Liver (tissue), 8 donors: ENCODE measurements at regions not wholly inside any gene's neighbourhood (a gene's known extent, or its start where the extent isn't known, plus 50 kb on each side); places are given as distances from the start of the nearest gene placed in this dataset.

Experiments
- DNase-seq: peaks from one replicate; pipeline ENCODE4 v3.0.0-alpha.2; 2017; ENCODE audit warnings: low spot score
- H3K27ac ChIP-seq, 2 donors: one replicate each; pipeline ENCODE4 v1.7.0; 2013; ENCODE audit warnings: inconsistent platforms in 2 of 2, low read length in 2 of 2, control low read depth in 1 of 2, low read depth in 1 of 2, mild to moderate bottlenecking in 1 of 2
- H3K27me3 ChIP-seq, 4 donors: one replicate each; pipeline versions ENCODE4 v1.6.1 to v1.7.0; 2013; ENCODE audit warnings: low read length in 3 of 4, inconsistent platforms in 1 of 4, mild to moderate bottlenecking in 1 of 4, moderate library complexity in 1 of 4; ENCODE audit not compliant: control insufficient read depth in 4 of 4, insufficient read depth in 4 of 4
- H3K36me3 ChIP-seq, 4 donors: one replicate each; pipeline versions ENCODE4 v1.6.1 to v1.7.0; 2013; ENCODE audit warnings: low read length in 3 of 4, mild to moderate bottlenecking in 3 of 4, low read depth in 1 of 4, moderate library complexity in 1 of 4; ENCODE audit not compliant: control insufficient read depth in 4 of 4, insufficient read depth in 3 of 4
- H3K4me1 ChIP-seq, 4 donors: one replicate each; pipeline versions ENCODE4 v1.6.1 to v1.7.0; 2013; ENCODE audit warnings: low read length in 3 of 4, mild to moderate bottlenecking in 3 of 4, moderate library complexity in 1 of 4; ENCODE audit not compliant: control insufficient read depth in 4 of 4, insufficient read depth in 4 of 4
- H3K4me3 ChIP-seq, 3 donors: one replicate each; pipeline versions ENCODE4 v1.6.1 to v1.7.0; 2013; ENCODE audit warnings: low read length in 3 of 3, control low read depth in 1 of 3, low read depth in 1 of 3, mild to moderate bottlenecking in 1 of 3
- H3K9ac ChIP-seq, 2 donors: one replicate each; pipeline ENCODE4 v1.7.0; 2013; ENCODE audit warnings: low read length in 2 of 2, mild to moderate bottlenecking in 2 of 2, moderate library complexity in 2 of 2, control low read depth in 1 of 2, low read depth in 1 of 2
- H3K9me3 ChIP-seq, 4 donors: one replicate each; pipeline versions ENCODE4 v1.6.1 to v1.7.0; 2013; ENCODE audit warnings: low read length in 3 of 4; ENCODE audit not compliant: control insufficient read depth in 4 of 4
- ATF3 ChIP-seq: IDR thresholded peaks from 2 replicates; pipeline ENCODE4 v1.6.1; 2016; ENCODE audit warnings: antibody characterized with exemption
- EGR1 ChIP-seq, 2 donors: IDR thresholded peaks; 2 replicates each; pipeline ENCODE4 v1.6.1; 2016 to 2018; ENCODE audit warnings: antibody characterized with exemption in 2 of 2, low read depth in 2 of 2
- FOXA1 ChIP-seq: IDR thresholded peaks from 2 replicates; pipeline ENCODE4 v1.6.1; 2016; ENCODE audit warnings: antibody characterized with exemption
- FOXA2 ChIP-seq: IDR thresholded peaks from 2 replicates; pipeline ENCODE4 v1.6.1; 2016; ENCODE audit warnings: antibody characterized with exemption
- GABPA ChIP-seq, 2 donors: IDR thresholded peaks in 1 of 2; conservative IDR thresholded peaks in 1 of 2; 2 replicates each; pipeline ENCODE4 v1.6.1; 2016; ENCODE audit warnings: antibody characterized with exemption in 2 of 2, mild to moderate bottlenecking in 1 of 2, moderate library complexity in 1 of 2
- HNF4A ChIP-seq, 2 donors: conservative IDR thresholded peaks; 2 replicates each; pipeline ENCODE4 v1.6.1; 2016; ENCODE audit warnings: antibody characterized with exemption in 2 of 2, mild to moderate bottlenecking in 2 of 2
- HNF4G ChIP-seq: IDR thresholded peaks from 2 replicates; pipeline ENCODE4 v1.6.1; 2016; ENCODE audit warnings: antibody characterized with exemption
- JUND ChIP-seq, 2 donors: IDR thresholded peaks; 2 replicates each; pipeline ENCODE4 v1.6.1; 2016; ENCODE audit warnings: antibody characterized with exemption in 2 of 2
- MAX ChIP-seq: IDR thresholded peaks from 2 replicates; pipeline ENCODE4 v1.6.1; 2016; ENCODE audit warnings: antibody characterized with exemption
- NR2F2 ChIP-seq: IDR thresholded peaks from 2 replicates; pipeline ENCODE4 v1.6.1; 2016; ENCODE audit warnings: antibody characterized with exemption
- RAD21 ChIP-seq, 2 donors: IDR thresholded peaks; 2 replicates each; pipeline ENCODE4 v1.6.1; 2016; ENCODE audit warnings: antibody characterized with exemption in 2 of 2, mild to moderate bottlenecking in 2 of 2
- REST ChIP-seq: IDR thresholded peaks from 2 replicates; pipeline ENCODE4 v1.6.1; 2016; ENCODE audit warnings: antibody characterized with exemption, mild to moderate bottlenecking
- SP1 ChIP-seq: IDR thresholded peaks from 2 replicates; pipeline ENCODE4 v1.6.1; 2018; ENCODE audit warnings: antibody characterized with exemption, mild to moderate bottlenecking
- TAF1 ChIP-seq: conservative IDR thresholded peaks from 2 replicates; pipeline ENCODE4 v1.6.1; 2016; ENCODE audit warnings: antibody characterized with exemption, mild to moderate bottlenecking
- YY1 ChIP-seq: IDR thresholded peaks from 2 replicates; pipeline ENCODE4 v1.6.1; 2016; ENCODE audit warnings: antibody characterized with exemption, mild to moderate bottlenecking
- WGBS: extraction: QIAGEN DNeasy Blood & Tissue Kit; methylation state at CpG from one replicate; pipeline ENCODE4 v1.1.7; 2013; 5-methylcytosine and 5-hydroxymethylcytosine counted together
- TF ChIP-seq, protein P1 (sequence below): fragments of 150-350 bp; IDR thresholded peaks from 2 replicates; pipeline ENCODE4 v1.5.1; 2017; ENCODE audit warnings: improper control_type of control experiment, low read depth, low read length; ENCODE audit not compliant: missing input control
- TF ChIP-seq, protein P2 (sequence below): IDR thresholded peaks from 2 replicates; pipeline ENCODE4 v1.6.1; 2016; ENCODE audit warnings: antibody characterized with exemption
- donor health status: healthy.
- donor health status: healthy.
- donor health status: healthy.
- donor health status: healthy.
- donor health status: healthy.

GRCh38 chr11:23097891-23098290 is 237.6 kb upstream of the CCDC179 start:
- no peaks in the 10 kb centered on the region for H3K27me3 ChIP-seq
- no peaks in the 10 kb centered on the region for H3K36me3 ChIP-seq
- no peak for DNase-seq
- no peak overlapping the region for H3K27ac ChIP-seq
- 59% methylated on average over 4 of the region's 4 CpGs for WGBS
- H3K9me3 ChIP-seq = no peaks in the 10 kb centered on the region
- no peak overlapping the region for H3K9ac ChIP-seq
- TF ChIP-seq GABPA (IDR thresholded peaks at IDR 0.05 in 1 of 2, conservative IDR thresholded peaks at IDR 0.05 in 1 of 2) (no peak), MAX (no peak), JUND (IDR thresholded peaks at IDR 0.05) (no peak), HNF4A (conservative IDR thresholded peaks at IDR 0.05) (no peak), SP1 (no peak), YY1 (no peak), ATF3 (no peak), EGR1 (IDR thresholded peaks at IDR 0.05; ENCODE audit: low read depth in 2 of 2) (no peak)
- TF ChIP-seq, protein P1, sequence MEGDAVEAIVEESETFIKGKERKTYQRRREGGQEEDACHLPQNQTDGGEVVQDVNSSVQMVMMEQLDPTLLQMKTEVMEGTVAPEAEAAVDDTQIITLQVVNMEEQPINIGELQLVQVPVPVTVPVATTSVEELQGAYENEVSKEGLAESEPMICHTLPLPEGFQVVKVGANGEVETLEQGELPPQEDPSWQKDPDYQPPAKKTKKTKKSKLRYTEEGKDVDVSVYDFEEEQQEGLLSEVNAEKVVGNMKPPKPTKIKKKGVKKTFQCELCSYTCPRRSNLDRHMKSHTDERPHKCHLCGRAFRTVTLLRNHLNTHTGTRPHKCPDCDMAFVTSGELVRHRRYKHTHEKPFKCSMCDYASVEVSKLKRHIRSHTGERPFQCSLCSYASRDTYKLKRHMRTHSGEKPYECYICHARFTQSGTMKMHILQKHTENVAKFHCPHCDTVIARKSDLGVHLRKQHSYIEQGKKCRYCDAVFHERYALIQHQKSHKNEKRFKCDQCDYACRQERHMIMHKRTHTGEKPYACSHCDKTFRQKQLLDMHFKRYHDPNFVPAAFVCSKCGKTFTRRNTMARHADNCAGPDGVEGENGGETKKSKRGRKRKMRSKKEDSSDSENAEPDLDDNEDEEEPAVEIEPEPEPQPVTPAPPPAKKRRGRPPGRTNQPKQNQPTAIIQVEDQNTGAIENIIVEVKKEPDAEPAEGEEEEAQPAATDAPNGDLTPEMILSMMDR = no peak
- no peak overlapping the region for H3K4me3 ChIP-seq
- no peaks in the 10 kb centered on the region for H3K4me1 ChIP-seq

- no peaks in the 10 kb centered on the region for H3K36me3 ChIP-seq
- no peaks in the 10 kb centered on the region for H3K9me3 ChIP-seq
- H3K4me3 ChIP-seq = no peak overlapping the region
- no peak overlapping the region for H3K27ac ChIP-seq
- no peaks in the 10 kb centered on the region for H3K4me1 ChIP-seq
- no peak for DNase-seq
- WGBS = 94% methylated on average over 1 of the region's 1 CpG
- no peak overlapping the region for H3K9ac ChIP-seq
- H3K27me3 ChIP-seq = no peaks in the 10 kb centered on the region
- no peak for TF ChIP-seq REST
Measured at GRCh38 chr11:23099256-23099655, 239.0 kb upstream of the CCDC179 start.

DNA sequence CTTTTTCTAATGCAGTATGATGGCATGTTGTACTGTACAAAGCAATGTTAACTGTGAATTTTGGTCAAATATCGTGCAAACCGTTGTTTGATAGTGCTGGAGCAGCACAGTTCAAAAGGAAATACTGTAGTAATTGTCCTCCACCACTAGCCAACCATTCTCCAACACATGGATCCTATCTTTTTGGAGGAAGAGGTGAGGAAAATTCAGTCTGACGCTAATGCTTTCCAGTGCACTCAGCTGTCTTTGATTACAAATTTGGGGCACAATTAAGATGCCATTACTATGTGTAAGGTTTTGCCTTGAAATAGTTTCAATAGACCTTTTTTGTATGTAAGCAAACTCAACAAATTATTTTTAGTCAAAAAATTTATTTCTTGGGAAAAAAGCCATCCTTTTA is 240.5 kb upstream of the CCDC179 start:
- H3K27me3 ChIP-seq = no peaks in the 10 kb centered on the region
- 94% methylated on average over 3 of the region's 3 CpGs for WGBS
- no peak overlapping the region for H3K4me3 ChIP-seq
- H3K36me3 ChIP-seq = no peaks in the 10 kb centered on the region
- H3K4me1 ChIP-seq = no peaks in the 10 kb centered on the region
- DNase-seq = no peak
- H3K9me3 ChIP-seq = no peaks in the 10 kb centered on the region
- no peak overlapping the region for H3K27ac ChIP-seq
- H3K9ac ChIP-seq = no peak overlapping the region
- TF ChIP-seq RAD21 (IDR thresholded peaks at IDR 0.05) = no peak
- TF ChIP-seq HNF4A (conservative IDR thresholded peaks at IDR 0.05) = no peak
- no peak for TF ChIP-seq NR2F2
- no peak for TF ChIP-seq MAX
- TF ChIP-seq ATF3 = no peak
- TF ChIP-seq, protein P2, sequence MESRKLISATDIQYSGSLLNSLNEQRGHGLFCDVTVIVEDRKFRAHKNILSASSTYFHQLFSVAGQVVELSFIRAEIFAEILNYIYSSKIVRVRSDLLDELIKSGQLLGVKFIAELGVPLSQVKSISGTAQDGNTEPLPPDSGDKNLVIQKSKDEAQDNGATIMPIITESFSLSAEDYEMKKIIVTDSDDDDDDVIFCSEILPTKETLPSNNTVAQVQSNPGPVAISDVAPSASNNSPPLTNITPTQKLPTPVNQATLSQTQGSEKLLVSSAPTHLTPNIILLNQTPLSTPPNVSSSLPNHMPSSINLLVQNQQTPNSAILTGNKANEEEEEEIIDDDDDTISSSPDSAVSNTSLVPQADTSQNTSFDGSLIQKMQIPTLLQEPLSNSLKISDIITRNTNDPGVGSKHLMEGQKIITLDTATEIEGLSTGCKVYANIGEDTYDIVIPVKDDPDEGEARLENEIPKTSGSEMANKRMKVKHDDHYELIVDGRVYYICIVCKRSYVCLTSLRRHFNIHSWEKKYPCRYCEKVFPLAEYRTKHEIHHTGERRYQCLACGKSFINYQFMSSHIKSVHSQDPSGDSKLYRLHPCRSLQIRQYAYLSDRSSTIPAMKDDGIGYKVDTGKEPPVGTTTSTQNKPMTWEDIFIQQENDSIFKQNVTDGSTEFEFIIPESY = no peak
- no peak for TF ChIP-seq YY1
- TF ChIP-seq TAF1 = no peak
- no peak for TF ChIP-seq HNF4G
- TF ChIP-seq, protein P1 = no peak
- TF ChIP-seq SP1 = no peak
- no peak for TF ChIP-seq FOXA1
- no peak for TF ChIP-seq GABPA (IDR thresholded peaks at IDR 0.05 in 1 of 2, conservative IDR thresholded peaks at IDR 0.05 in 1 of 2)
- TF ChIP-seq FOXA2 = no peak
- TF ChIP-seq EGR1 (IDR thresholded peaks at IDR 0.05; ENCODE audit: low read depth in 2 of 2) = no peak
- TF ChIP-seq JUND (IDR thresholded peaks at IDR 0.05) = no peak
